ENCODE measurements at regions not wholly inside any gene's neighbourhood (a gene's known extent, or its start where the extent isn't known, plus 50 kb on each side); places are given as distances from the start of the nearest gene placed in this dataset.

GRCh38 chrX:38473701-38474100, 87.6 kb upstream of the TSPAN7 start:
- H3K4me3 ChIP-seq (ENCODE audit: low read depth, low read length, poor library complexity, severe bottlenecking): no peak overlapping the region
- H3K4me2 ChIP-seq (ENCODE audit: low read length): no peak overlapping the region
- no peaks in the 10 kb centered on the region for H3K79me2 ChIP-seq (ENCODE audit: insufficient read depth, low read depth, low read length)
- BruUV-seq (replicated peaks): no TSS peak
- no peak overlapping the region for H3K27ac ChIP-seq (ENCODE audit: low read depth, low read length, poor library complexity, severe bottlenecking)
- H3K4me1 ChIP-seq (ENCODE audit: insufficient read depth, low read length, poor library complexity, severe bottlenecking): no peaks in the 10 kb centered on the region
- DNase-seq (ENCODE audit: low spot score): no peak
- H3K9me2 ChIP-seq (ENCODE audit: insufficient read depth, low read length): no peaks in the 10 kb centered on the region
- ChIA-PET CTCF (ENCODE audit: unreplicated experiment) (no interaction called here), POLR2A (no interaction called here)
- intact Hi-C loops (cut with micrococcal nuclease; ENCODE audit: unreplicated experiment): no loop called here
- H3K9me3 ChIP-seq (ENCODE audit: low read length): no peaks in the 10 kb centered on the region
- no peak overlapping the region for H2AFZ ChIP-seq (ENCODE audit: low read length)
- no peaks in the 10 kb centered on the region for H3K36me3 ChIP-seq (ENCODE audit: insufficient read depth, low read length)
- no peaks in the 10 kb centered on the region for H4K20me1 ChIP-seq (ENCODE audit: insufficient read depth, low read length)
- TF ChIP-seq EZH2phosphoT487 (IDR thresholded peaks at IDR 0.05; ENCODE audit: borderline replicate concordance, low read depth, low read length) (no peak), CTCF (conservative IDR thresholded peaks at IDR 0.05; ENCODE audit: low read length) (no peak)

- Histone ChIP-seq H3K9me2 (ENCODE audit: insufficient read depth, low read length) (no peaks in the 10 kb centered on the region), H3K9me3 (ENCODE audit: low read length) (no peaks in the 10 kb centered on the region), H3K79me2 (ENCODE audit: insufficient read depth, low read depth, low read length) (no peaks in the 10 kb centered on the region), H3K27ac (ENCODE audit: low read depth, low read length, poor library complexity, severe bottlenecking) (no peak overlapping the region), H3K36me3 (ENCODE audit: insufficient read depth, low read length) (no peaks in the 10 kb centered on the region), H3K4me3 (ENCODE audit: low read depth, low read length, poor library complexity, severe bottlenecking) (no peak overlapping the region), H4K20me1 (ENCODE audit: insufficient read depth, low read length) (no peaks in the 10 kb centered on the region), H2AFZ (ENCODE audit: low read length) (no peak overlapping the region), H3K4me1 (ENCODE audit: insufficient read depth, low read length, poor library complexity, severe bottlenecking) (no peaks in the 10 kb centered on the region), H3K4me2 (ENCODE audit: low read length) (no peak overlapping the region)
- intact Hi-C loops (cut with micrococcal nuclease; ENCODE audit: unreplicated experiment): no loop called here
- BruUV-seq (replicated peaks): no TSS peak
- no peak for DNase-seq (ENCODE audit: low spot score)
- POLR2A ChIA-PET: no interaction called here
- CTCF ChIA-PET (ENCODE audit: unreplicated experiment): no interaction called here
- no peak for TF ChIP-seq EZH2phosphoT487 (IDR thresholded peaks at IDR 0.05; ENCODE audit: borderline replicate concordance, low read depth, low read length)
- TF ChIP-seq CTCF (conservative IDR thresholded peaks at IDR 0.05; ENCODE audit: low read length): no peak
Observed at GRCh38 chrX:38474543-38474942, 86.8 kb upstream of the TSPAN7 start.

GRCh38 chrX:38482183-38482582, 79.2 kb upstream of the TSPAN7 start:
- Histone ChIP-seq H3K4me2 (ENCODE audit: low read length) (no peak overlapping the region), H4K20me1 (ENCODE audit: insufficient read depth, low read length) (no peaks in the 10 kb centered on the region), H3K4me3 (ENCODE audit: low read depth, low read length, poor library complexity, severe bottlenecking) (no peak overlapping the region), H2AFZ (ENCODE audit: low read length) (no peak overlapping the region), H3K9me2 (ENCODE audit: insufficient read depth, low read length) (no peaks in the 10 kb centered on the region), H3K79me2 (ENCODE audit: insufficient read depth, low read depth, low read length) (no peaks in the 10 kb centered on the region), H3K36me3 (ENCODE audit: insufficient read depth, low read length) (no peaks in the 10 kb centered on the region), H3K27ac (ENCODE audit: low read depth, low read length, poor library complexity, severe bottlenecking) (no peak overlapping the region), H3K9me3 (ENCODE audit: low read length) (no peaks in the 10 kb centered on the region), H3K4me1 (ENCODE audit: insufficient read depth, low read length, poor library complexity, severe bottlenecking) (no peaks in the 10 kb centered on the region)
- intact Hi-C loops (cut with micrococcal nuclease; ENCODE audit: unreplicated experiment): no loop called here
- BruUV-seq (replicated peaks): no TSS peak
- ChIA-PET CTCF (ENCODE audit: unreplicated experiment) (no interaction called here), POLR2A (no interaction called here)
- no peak for DNase-seq (ENCODE audit: low spot score)
- TF ChIP-seq EZH2phosphoT487 (IDR thresholded peaks at IDR 0.05; ENCODE audit: borderline replicate concordance, low read depth, low read length): no peak
- no peak for TF ChIP-seq CTCF (conservative IDR thresholded peaks at IDR 0.05; ENCODE audit: low read length)
